GM19395 (cell line): ENCODE measurements at regions not wholly inside any gene's neighbourhood (a gene's known extent, or its start where the extent isn't known, plus 50 kb on each side); places are given as distances from the start of the nearest gene placed in this dataset.

ENCODE experiments used
- ATAC-seq: cut with Tn5 transposase; IDR thresholded peaks from one replicate; pipeline ENCODE4 v1.9.1; 2021; ENCODE audit warnings: mild to moderate bottlenecking, moderate library complexity; ENCODE audit not compliant: unreplicated experiment

DNA sequence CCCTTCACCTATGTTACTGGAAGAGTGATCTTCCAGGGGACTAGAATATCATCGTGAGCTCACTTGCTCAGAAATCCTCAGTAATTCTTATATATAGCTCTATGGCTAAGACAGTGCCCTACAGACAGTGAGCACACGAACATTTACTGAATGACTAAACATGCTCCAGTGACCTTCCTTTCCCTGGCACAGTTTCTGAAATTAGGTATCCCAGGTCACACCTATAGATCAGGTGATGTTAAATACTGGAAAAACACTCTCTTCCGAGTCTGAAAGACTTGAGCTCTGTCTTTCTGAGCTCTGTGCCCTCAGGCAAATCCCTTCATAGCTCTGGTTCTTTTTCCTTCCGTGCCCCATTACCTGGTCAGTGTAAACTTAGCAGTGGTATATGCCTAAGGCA lies 239.4 kb upstream of the LRIG1 start:
- ATAC-seq, result no peak

- no peak for ATAC-seq
Observed at GRCh38 chr3:66744521-66744920, 243.7 kb upstream of the LRIG1 start.

- ATAC-seq, result no peak
Observed at GRCh38 chr3:66744986-66745385, 244.2 kb upstream of the LRIG1 start.

- no peak for ATAC-seq
Observed at GRCh38 chr3:66747261-66747660, 246.4 kb upstream of the LRIG1 start.

DNA sequence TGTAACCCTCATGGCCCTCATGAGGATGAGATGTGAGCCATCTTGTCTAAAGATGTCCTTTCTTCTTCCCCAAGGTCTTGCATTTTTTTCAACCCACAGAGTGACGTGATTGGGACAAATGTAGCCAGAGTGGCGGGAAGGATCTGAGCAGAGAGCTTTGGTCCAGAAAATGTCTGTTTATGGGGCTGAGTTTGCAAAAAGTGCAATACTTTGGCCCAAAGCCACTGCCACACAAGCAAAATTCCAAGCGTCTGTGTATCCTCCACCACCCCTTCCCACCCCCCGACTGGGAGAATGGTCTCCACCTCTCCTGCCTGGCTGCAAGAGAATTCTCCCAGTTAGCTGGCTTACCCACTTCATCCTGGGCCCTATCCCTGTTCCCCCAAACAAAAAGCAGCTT lies 246.9 kb upstream of the LRIG1 start:
- ATAC-seq, result no peak

DNA sequence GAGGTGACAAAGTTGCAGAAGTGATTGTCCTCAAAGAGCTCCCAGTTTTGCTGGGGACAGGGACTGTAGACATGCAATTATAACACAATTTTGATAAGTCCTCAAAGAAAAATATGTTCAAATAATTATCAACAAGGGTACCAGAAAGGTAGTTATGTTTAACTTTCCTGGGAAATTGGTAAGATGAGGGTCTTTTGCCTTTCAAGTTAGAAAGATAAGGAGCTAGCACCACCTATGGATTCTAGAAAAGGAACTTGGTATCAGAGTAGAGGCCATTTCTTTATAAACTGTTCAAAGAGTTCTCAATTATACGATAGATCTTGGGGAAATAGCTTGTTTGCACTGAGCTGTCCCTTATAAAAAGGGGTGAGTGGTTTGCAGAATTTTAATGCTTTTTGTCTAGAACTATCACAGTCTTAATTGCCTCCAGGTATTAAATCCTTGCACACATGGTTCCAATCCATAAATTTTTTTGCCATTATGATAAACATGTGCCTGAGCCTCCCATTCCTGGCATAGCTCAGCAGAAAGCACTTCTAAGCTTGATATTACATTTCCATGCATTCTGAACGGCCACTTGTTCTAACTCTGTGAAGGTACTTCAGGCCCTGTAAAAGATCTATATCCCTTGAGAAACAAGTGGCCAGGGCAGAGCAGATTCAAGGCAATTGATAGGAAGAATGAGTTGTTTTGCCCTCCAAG lies 247.5 kb upstream of the LRIG1 start:
- ATAC-seq, result no peak

DNA sequence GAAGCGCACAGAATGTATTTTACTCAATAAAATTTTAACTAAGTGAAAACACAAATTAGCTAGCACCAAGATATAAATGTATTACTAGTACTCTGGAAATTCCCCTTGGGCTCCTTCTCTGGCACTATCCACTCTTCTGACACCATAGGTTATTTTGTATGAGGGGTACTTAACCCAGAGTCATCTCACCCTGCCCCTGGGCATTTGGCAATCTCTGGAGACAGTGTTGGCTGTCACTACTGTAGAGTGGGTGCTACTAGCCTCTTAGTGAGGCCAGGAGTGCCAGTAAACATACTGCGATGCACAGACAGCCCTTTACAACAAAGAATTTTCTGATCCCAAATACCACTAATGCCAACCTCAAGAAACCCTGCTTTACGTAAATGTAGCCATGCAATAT lies 246.3 kb upstream of the KBTBD8 start:
- ATAC-seq, result no peak

GRCh38 chr3:66753670-66754069 lies 244.4 kb upstream of the KBTBD8 start:
- no peak for ATAC-seq

DNA sequence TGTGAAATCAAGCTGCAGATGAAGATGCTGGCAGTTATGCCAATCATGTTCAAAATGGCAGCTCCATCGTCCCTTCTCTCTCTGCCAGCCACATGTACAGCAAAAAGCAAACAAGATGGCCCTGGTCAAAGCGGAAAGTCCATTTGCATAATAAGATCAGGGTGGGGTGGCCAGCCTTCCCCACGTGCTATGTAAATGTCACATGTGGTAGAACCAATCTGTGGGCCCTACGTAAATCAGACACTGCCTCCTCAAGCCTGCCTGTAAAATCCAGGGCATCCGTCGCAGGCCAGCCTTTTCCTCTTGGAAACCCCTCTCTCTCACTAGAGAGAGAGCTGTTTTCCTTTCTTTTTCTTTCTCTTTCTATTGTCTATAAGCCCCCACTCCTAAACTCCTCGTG lies 243.5 kb upstream of the KBTBD8 start:
- ATAC-seq, result no peak

GRCh38 chr3:66755924-66756323 lies 242.2 kb upstream of the KBTBD8 start:
- ATAC-seq, result no peak

DNA sequence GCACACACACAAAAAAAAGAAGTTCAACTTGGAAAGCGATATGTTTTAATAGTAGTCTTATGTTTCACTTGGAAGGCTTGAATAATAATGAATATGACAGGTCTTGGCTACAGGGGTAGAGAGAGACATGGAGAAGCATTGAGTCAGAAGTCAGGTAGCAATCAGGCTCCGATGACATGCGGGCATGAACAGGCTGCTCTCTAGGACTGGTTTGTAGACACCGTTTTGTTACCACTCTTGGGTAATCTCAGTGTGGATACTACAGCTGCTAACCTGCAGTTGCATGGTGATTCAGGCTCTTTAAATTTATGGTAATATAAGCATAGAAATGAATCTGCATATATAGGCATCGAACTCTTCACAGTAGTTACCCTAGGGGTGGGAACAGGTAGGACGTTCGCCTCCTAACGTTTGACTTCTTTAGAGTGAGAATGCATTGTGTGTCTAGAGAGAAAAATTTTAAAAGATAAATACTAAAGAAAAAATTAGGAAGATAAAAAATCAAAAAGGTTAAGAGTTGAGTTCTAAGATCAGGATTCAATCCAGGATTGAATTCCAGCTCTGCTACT lies 241.6 kb upstream of the KBTBD8 start:
- no peak for ATAC-seq

- no peak for ATAC-seq
Observed at GRCh38 chr3:66761093-66761780, 236.9 kb upstream of the KBTBD8 start.

DNA sequence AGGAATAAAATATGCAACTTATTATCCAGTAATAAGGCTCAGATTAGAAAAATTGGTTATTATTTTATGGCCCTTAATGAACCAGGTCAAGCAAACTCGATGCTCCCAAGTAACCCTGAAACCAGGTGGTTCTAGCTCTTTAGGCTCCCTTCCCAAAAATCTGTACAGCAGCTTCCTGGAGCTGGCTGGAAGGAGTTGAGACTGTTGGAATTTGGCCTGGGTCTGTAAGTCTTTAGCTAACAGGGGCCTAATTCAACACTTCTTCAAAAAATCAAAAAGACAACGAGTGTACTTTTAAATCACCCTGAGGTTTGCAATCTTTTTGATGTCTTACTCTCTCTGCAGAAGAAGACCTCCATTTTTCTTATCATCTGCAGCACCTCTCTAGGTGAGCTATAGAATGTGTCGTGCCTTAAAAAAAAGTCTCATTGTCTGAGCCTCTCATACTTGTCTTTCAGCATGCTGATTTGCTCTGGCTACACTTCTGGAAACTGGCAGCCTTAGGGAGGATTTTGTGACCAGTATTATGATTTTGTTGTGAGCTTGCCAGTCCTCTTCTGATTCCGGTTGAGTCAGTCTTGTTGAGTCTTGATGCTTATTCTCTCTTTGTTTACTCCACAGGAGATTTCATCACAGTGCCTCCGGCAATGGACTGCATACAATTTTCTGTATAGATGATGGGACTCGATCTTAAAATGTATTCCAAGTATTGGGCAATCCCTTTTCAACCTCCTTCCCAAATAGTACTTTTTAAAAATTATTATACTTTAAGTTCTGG lies 235.0 kb upstream of the KBTBD8 start:
- no peak for ATAC-seq

DNA sequence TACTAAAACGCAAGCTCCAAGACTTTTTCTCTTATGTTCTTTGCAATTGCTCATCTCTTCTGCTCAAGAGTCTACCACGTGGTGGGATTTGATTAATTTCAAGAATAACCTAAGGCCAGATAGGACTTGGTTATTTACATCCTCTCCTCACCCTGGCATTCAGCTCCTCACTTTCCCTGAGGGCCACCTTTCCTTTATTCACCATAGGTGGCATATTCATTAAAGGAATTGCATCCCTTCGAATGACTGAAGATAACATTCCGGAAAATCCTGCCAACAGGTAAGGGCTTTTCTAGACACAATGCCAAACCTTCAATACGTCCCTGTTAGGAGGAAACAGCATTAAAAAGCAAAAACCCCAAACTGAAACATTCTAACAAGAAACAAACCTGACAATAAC lies 220.0 kb upstream of the KBTBD8 start:
- ATAC-seq, result no peak

GRCh38 chr3:66778777-66779176 lies 219.3 kb upstream of the KBTBD8 start:
- ATAC-seq, result no peak

DNA sequence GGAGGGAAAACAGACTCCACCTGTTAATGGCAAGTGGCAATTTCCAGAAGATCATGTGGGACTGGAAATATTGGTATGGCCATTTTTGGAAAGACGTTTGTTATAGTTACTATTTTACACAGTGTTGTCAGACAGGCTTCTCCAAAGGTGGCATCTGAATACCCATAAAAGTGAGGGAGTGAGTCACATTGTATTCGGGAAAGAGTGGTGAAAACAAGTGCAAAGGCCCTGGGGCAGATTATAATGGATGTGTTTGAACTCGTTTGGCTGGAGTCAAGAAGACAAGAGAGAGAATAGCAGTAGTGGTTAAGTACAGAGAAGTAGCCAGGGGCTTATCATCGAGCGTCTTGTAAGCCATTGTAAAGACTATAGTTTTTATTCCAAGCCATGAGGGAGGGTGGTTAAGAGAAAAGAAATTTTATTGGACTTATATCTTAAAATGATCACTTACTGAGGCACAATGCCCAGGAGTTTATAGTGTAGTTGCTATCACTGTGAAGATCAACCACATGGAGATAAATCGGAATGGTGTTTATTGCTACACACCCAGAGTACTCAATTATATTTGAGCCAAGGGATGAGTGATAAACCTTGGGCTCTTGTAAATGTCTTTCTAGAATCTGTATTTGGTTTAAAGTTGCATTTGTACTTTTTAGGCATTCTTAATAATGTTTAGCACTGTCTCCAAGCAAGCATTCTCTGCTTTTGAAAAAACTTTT lies 212.8 kb upstream of the KBTBD8 start:
- no peak for ATAC-seq

GRCh38 chr3:66789580-66790237 lies 208.4 kb upstream of the KBTBD8 start:
- no peak for ATAC-seq

GRCh38 chr3:66792086-66792485 lies 206.0 kb upstream of the KBTBD8 start:
- ATAC-seq, result no peak

DNA sequence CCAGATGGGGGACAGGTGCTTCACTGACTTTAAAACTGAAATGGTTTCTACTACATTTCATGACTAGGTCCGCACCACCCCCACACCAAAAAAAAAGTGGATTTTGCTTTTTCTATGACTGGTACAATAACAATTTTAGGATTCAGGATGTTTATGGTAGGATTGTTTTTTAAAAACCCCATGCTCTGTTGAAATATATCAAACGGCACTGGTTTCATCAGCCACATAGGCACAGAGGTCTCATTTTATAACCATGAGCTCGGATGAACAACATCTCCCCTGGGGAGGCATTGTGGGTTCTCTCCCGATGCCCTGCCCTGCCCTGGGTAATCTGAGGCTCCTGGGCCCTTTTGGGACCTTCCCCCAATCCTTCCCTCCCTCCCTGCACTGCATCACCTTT lies 202.7 kb upstream of the KBTBD8 start:
- ATAC-seq, result no peak

- ATAC-seq, result no peak
Observed at GRCh38 chr3:66796343-66796742, 201.8 kb upstream of the KBTBD8 start.
